Transverse colon (tissue), 4 donors: ENCODE measurements at regions not wholly inside any gene's neighbourhood (a gene's known extent, or its start where the extent isn't known, plus 50 kb on each side); places are given as distances from the start of the nearest gene placed in this dataset.

Experiments
- DNase-seq: peaks from one replicate; pipeline ENCODE4 v3.0.0-alpha.2; 2019
- H3K27ac ChIP-seq, 4 donors: fragments of 200-600 bp; sonication (generic); 2 replicates each; pipeline ENCODE4 v1.5.1; 2016 to 2018; ENCODE audit warnings: inconsistent platforms in 4 of 4
- H3K27me3 ChIP-seq: fragments of 200-600 bp; sonication (generic); 2 replicates; pipeline ENCODE4 v1.5.1; 2017; ENCODE audit warnings: inconsistent platforms
- H3K36me3 ChIP-seq, 4 donors: fragments of 200-600 bp; sonication (generic); 2 replicates each; pipeline ENCODE4 v1.5.1; 2017 to 2019; ENCODE audit warnings: inconsistent platforms in 4 of 4
- H3K4me1 ChIP-seq, 4 donors: fragments of 200-600 bp; sonication (generic); 2 replicates each; pipeline ENCODE4 v1.5.1; 2017 to 2020; ENCODE audit warnings: inconsistent platforms in 4 of 4
- H3K4me3 ChIP-seq, 4 donors: fragments of 200-600 bp; sonication (generic); 1 replicate in 1 of 4; 2 replicates in 3 of 4; pipeline versions ENCODE4 v1.5.1 to v1.6.1; 2017 to 2019; ENCODE audit warnings: inconsistent platforms in 4 of 4
- H3K9me3 ChIP-seq, 2 donors: fragments of 200-600 bp; sonication (generic); 2 replicates each; pipeline ENCODE4 v1.5.1; 2017 to 2019; ENCODE audit warnings: inconsistent platforms in 2 of 2
- EP300 ChIP-seq: sonication (generic); formaldehyde crosslinking; IDR thresholded peaks from one replicate; pipeline ENCODE4 v1.6.1; 2017; ENCODE audit warnings: antibody characterized with exemption, low read depth
- POLR2A ChIP-seq: fragments of 450-650 bp; IDR thresholded peaks from one replicate; pipeline ENCODE4 v1.6.1; 2016; ENCODE audit warnings: antibody characterized with exemption, mild to moderate bottlenecking, moderate library complexity
- POLR2AphosphoS5 ChIP-seq, 3 donors: sonication (generic); formaldehyde crosslinking; IDR thresholded peaks; one replicate each; pipeline ENCODE4 v1.6.1; 2016; ENCODE audit warnings: antibody characterized with exemption in 3 of 3
- WGBS, 2 donors: methylation state at CpG; one replicate each; pipeline ENCODE4 v1.1.5; 2018; ENCODE audit warnings: low coverage in 1 of 2; 5-methylcytosine and 5-hydroxymethylcytosine counted together
- in situ Hi-C, 4 donors: fragments of 200-750 bp; cut with MboI; loops; one replicate each; pipeline versions ENCODE4 v1.15.0 to v1.15.1; 2017; ENCODE audit warnings: low sequenced_read_pairs in 3 of 4, low pct_ligation_motif_present in 1 of 4, low pct_unique_long_range_greater_than_20kb in 1 of 4
- intact Hi-C: fragments of 100-400 bp; cut with DNase I; formaldehyde crosslinking; loops from one replicate; pipeline ENCODE4 v1.15.1; 2023; ENCODE audit warnings: low total_unique reads
- TF ChIP-seq, protein P1 (sequence below), 5 experiments: fragments of 200-600 bp in 3 of 5; fragments of 450-650 bp in 2 of 5; sonication (generic) in 3 of 5; IDR thresholded peaks; 1 replicate in 2 of 5; 2 replicates in 3 of 5; pipeline ENCODE4 v1.5.1; 2016 to 2017; ENCODE audit warnings: antibody characterized with exemption in 5 of 5, inconsistent platforms in 3 of 5, mild to moderate bottlenecking in 2 of 5, moderate library complexity in 1 of 5

DNA sequence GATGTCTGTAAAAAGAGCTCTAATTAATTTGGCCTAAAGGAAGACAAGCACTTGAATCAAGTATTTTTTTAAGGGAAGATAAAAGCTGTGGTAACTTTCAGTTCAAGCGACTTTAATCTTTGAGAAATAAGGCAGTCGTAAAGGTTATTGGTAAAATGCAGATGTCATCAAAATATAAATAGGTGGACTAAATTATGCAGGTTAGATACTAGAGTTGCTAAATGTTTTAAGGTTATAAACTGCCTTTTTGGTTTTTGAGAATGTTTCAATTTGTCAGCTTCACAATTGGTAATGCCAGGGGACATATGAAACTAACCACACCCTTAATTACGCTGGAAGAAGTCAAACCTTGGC, 159.5 kb upstream of the OLIG3 start:
- no peak for TF ChIP-seq POLR2A
- TF ChIP-seq EP300, result no peak
- TF ChIP-seq, protein P1, sequence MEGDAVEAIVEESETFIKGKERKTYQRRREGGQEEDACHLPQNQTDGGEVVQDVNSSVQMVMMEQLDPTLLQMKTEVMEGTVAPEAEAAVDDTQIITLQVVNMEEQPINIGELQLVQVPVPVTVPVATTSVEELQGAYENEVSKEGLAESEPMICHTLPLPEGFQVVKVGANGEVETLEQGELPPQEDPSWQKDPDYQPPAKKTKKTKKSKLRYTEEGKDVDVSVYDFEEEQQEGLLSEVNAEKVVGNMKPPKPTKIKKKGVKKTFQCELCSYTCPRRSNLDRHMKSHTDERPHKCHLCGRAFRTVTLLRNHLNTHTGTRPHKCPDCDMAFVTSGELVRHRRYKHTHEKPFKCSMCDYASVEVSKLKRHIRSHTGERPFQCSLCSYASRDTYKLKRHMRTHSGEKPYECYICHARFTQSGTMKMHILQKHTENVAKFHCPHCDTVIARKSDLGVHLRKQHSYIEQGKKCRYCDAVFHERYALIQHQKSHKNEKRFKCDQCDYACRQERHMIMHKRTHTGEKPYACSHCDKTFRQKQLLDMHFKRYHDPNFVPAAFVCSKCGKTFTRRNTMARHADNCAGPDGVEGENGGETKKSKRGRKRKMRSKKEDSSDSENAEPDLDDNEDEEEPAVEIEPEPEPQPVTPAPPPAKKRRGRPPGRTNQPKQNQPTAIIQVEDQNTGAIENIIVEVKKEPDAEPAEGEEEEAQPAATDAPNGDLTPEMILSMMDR (IDR thresholded peaks at IDR 0.05), result no peak
- TF ChIP-seq POLR2AphosphoS5 (IDR thresholded peaks at IDR 0.05), result no peak
- WGBS, 2 donors, result 94 to 95% methylated on average over 3 of the region's 3 CpGs
- H3K9me3 ChIP-seq, result peaks cover 14 to 20% of the 10 kb centered on the region in 2 donors
- peaks cover 0 to 35% (median 3%) of the 10 kb centered on the region in 4 donors for H3K4me1 ChIP-seq
- H3K27me3 ChIP-seq, result no peaks in the 10 kb centered on the region
- intact Hi-C loops (no loop called here), in situ Hi-C loops (no loop called here)
- H3K36me3 ChIP-seq, result no peaks in the 10 kb centered on the region
- H3K4me3 ChIP-seq, result no peak overlapping the region
- no peak overlapping the region for H3K27ac ChIP-seq
- no peak for DNase-seq

DNA sequence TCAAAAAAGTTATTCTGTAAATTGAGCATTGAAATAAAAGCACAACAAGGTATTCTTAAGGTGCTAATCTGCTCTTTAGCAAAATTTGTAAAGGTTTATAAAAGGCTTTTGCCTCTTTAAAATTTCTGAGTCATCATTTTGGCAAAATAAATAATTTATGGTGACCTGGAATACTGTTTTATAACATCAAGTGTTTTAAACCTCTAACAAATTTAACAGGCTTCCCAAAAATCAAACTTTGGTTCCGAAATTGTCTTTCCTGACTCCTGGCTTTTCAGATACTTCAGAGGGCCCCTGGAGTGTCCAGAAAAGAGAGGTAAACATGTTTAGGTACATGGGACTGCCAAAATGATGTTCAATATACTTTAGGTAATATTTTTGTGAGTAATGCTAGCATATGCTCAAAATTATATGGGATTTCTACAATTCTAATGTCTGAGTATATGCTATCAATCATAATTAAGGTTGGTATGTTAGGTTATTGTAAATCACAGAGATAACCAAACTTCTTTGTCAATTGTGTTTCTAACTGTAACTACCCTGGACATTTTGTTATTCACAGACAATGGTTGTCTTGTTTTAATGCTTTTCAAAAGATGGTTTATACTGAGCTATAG, 160.3 kb upstream of the OLIG3 start:
- no peak for DNase-seq
- H3K36me3 ChIP-seq, result no peaks in the 10 kb centered on the region
- H3K4me1 ChIP-seq, result peaks cover 0 to 35% (median 5%) of the 10 kb centered on the region in 4 donors
- 79 to 92% methylated on average over 1 of the region's 1 CpG for WGBS, 2 donors
- intact Hi-C loops, result no loop called here
- H3K9me3 ChIP-seq, result peaks cover 14 to 20% of the 10 kb centered on the region in 2 donors
- in situ Hi-C loops, result no loop called here
- H3K27me3 ChIP-seq, result no peaks in the 10 kb centered on the region
- H3K4me3 ChIP-seq, result no peak overlapping the region
- H3K27ac ChIP-seq, result no peak overlapping the region
- no peak for TF ChIP-seq POLR2AphosphoS5 (IDR thresholded peaks at IDR 0.05)
- TF ChIP-seq, protein P1 (IDR thresholded peaks at IDR 0.05), result no peak
- TF ChIP-seq POLR2A, result no peak

DNA sequence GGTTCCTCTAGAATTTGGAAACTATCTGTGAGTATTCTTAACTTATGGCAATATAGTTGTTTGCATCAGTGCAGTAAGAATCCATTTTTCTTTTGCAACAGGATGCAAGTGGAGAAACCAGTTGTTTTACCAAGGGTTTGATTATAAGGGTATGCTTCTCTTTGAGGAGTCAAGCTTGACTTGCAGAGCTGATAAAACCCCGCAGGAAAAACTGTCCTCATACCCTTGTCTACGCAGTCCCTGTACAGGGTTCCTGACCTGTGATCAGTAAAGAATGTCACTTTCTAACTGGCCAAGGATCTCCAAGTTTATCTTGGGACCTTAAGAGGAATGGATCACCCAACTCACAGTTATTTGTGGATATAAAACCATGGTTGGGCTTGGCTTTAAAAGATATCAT, 161.1 kb upstream of the OLIG3 start:
- no peak overlapping the region for H3K27ac ChIP-seq
- intact Hi-C loops (no loop called here), in situ Hi-C loops (no loop called here)
- H3K4me1 ChIP-seq, result peaks cover 0 to 37% (median 7%) of the 10 kb centered on the region in 4 donors
- 92% methylated on average over 2 of the region's 2 CpGs; no CpG with 5 or more reads in 1 of the 2 donors for WGBS, 2 donors
- no peak overlapping the region for H3K4me3 ChIP-seq
- no peaks in the 10 kb centered on the region for H3K27me3 ChIP-seq
- no peak for DNase-seq
- H3K36me3 ChIP-seq, result no peaks in the 10 kb centered on the region
- H3K9me3 ChIP-seq, result peaks cover 14 to 20% of the 10 kb centered on the region in 2 donors
- no peak for TF ChIP-seq POLR2AphosphoS5 (IDR thresholded peaks at IDR 0.05)
- no peak for TF ChIP-seq POLR2A
- TF ChIP-seq, protein P1 (IDR thresholded peaks at IDR 0.05), result no peak
- TF ChIP-seq EP300, result no peak

DNA sequence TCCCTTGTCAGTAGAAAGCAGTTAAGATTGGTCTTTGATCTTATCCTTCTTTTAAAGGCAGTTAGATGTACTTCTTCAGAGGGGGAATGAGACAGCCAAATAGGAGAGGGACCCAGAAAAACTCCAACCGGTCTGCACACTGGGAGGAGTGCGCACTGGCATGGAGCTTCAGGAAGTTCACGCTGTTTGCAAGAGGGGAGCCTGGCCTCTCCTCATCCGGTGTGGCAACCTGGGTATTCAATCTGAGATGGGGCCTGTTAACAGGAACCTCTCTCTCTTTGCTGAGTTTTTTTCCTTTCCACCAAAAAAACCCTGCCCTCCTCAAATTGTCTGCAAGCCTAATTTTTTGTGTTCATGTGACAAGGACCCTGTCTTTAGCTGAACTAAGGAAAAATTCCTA, 162.5 kb upstream of the OLIG3 start:
- H3K27ac ChIP-seq, result no peak overlapping the region
- H3K9me3 ChIP-seq, result peaks cover 14 to 20% of the 10 kb centered on the region in 2 donors
- in situ Hi-C loops (no loop called here), intact Hi-C loops (no loop called here)
- TF ChIP-seq, protein P1 (IDR thresholded peaks at IDR 0.05), result no peak
- TF ChIP-seq POLR2AphosphoS5 (IDR thresholded peaks at IDR 0.05) (no peak), EP300 (no peak), POLR2A (no peak)
- H3K4me1 ChIP-seq, result peaks cover 0 to 31% (median 8%) of the 10 kb centered on the region in 4 donors
- no peak overlapping the region for H3K4me3 ChIP-seq
- H3K36me3 ChIP-seq, result no peaks in the 10 kb centered on the region
- no peaks in the 10 kb centered on the region for H3K27me3 ChIP-seq
- no peak for DNase-seq
- WGBS, 2 donors, result 90 to 96% methylated on average over 2 to 4 of the region's 4 CpGs
